DMS153 treated with DMSO at 0.1 percent for 48 hours (cell line): ENCODE measurements at regions not wholly inside any gene's neighbourhood (a gene's known extent, or its start where the extent isn't known, plus 50 kb on each side); places are given as distances from the start of the nearest gene placed in this dataset.
A peak's percentile ranks its signal among the peaks of the same experiment; 100 is the strongest.
"Not testable (repeated sequence)": the region's sequence is repeated elsewhere in the genome, so short reads cannot be mapped to it uniquely, and the experiment has no call there.

ENCODE experiments used
- DNase-seq: peaks from one replicate; lab custom pipeline; 2025; ENCODE audit not compliant: unreplicated experiment; lab: John Stamatoyannopoulos, UW

DNA sequence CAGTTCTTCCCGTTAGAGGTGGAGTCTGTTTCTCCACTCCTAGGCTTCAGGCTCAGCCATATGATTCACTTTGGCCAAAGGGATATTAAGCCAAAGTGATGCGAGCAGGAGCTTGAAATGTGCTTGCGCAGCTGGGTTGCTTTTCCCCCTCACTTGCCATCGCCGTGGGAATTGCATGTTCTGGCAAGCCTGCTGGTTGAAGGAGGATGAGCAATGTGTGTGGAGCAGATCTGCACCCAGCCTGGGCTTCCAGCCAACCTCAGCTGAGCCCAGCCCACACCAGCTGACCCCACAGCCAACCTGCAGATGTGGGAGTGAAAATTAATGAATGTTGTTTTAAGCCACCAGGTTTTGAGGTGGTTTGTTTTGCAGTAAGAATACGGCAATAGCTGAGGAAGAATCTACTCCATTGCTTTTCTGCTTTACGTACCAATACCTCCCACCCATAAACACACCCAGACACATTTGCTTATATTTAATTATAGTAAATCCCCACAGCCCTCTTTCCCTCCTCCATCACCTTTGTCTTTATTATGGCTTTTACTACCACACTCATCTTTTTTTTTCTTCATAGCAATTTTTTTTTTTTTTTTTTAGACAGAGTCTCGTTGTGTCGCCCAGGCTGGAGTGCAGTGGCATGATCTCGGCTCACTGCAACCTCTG lies 132.8 kb upstream of the FUNDC1 start:
- DNase-seq = peak; percentile 38

DNA sequence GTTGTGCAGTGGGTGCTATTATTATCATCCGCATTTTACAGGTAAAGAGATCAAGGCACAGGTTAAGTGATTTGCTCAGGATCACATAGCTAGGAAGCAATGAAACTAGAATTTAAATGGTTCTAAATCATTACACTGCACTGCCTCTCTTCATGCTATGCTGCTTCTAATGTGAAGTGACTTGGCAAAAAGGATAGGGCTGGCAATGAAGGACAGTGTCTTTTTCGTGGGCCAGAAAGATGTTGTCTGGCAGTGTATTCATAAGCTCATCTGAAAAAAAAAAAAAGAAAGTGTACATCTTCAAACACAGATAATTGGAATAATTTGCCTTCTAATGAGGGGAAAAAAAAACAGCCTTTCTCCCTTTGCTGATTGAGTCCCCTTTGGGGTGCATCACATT lies 132.2 kb upstream of the FUNDC1 start:
- DNase-seq = no peak

DNA sequence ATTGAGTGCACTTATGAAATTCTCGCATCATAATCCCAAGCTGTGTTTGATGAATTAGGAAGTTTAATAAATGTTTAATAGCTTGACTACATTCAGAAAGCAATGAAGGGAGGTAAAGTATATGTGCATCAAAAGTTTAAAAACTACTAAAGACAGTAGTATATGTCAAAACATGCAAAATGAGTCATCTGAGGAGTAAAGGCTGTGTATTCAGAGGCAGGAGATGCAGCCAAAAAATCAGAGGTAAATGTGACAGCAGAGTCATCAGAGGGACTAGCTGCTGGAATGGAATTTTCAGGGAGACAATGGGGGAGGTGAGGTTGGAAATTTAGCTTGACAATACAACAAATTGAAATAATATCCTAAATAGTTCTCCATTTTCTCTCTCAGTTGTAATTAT lies 127.0 kb upstream of the FUNDC1 start:
- no peak for DNase-seq

DNA sequence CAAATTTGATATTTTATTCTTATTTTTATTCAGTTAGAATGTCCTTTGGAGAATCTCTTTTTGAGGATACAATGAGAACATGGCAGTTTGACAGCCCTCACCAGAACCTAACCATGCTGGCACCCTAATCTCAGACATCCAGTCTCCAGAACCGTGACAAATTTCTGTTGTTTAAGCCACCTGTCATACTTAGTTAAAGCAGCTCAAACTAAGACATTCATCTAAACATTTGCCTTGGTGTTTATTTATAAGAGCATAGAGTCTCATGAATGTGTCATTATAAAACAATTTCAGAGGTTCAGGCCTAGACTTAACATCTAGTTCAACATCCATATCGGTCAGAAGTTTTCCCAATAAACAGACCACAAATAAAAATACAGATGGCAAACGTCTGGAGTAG lies 125.1 kb upstream of the FUNDC1 start:
- no peak for DNase-seq

DNA sequence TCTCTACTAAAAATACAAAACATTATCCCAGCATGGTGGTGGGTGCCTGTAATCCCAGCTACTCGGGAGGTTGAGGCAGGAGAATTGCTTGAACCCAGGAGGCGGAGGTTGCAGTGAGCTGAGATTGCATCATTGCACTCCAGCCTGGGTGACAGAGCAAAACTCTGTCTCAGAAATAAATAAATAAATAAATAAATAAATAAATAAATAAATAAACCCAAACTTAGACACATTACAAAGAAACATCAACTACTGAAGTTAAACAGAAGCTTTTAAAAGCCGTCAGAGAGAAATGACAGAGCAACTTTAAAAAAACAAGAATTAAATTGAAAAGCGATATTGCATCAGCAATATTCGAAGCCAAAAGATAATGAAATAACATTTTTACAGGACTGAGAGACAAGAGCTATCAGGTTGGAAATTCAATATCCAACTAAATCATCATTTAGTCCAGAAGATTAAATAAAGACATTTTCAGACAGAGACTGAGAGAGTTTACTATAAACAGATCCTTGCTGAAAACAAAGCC lies 115.1 kb upstream of the FUNDC1 start:
- not testable (repeated sequence) for DNase-seq

DNA sequence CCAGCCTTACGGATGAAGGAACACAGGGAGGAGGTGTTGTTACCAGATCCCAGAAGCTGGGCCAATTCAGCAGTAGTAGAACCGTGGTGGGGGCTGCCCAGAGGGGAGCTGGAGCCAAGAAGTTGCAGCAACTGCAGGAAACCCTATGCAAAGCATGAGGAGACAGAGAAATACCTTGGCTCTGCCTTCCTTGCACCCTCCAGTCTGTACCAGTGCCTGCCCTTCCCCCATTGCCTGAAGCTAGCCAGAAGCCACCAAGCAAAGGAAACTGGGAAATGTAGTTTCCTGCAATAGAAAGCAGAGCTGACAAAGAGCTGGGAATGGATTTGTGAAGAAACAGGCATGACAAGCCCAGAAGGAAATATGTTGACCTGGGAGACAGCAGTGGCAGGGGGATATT lies 108.7 kb upstream of the FUNDC1 start:
- no peak for DNase-seq

DNA sequence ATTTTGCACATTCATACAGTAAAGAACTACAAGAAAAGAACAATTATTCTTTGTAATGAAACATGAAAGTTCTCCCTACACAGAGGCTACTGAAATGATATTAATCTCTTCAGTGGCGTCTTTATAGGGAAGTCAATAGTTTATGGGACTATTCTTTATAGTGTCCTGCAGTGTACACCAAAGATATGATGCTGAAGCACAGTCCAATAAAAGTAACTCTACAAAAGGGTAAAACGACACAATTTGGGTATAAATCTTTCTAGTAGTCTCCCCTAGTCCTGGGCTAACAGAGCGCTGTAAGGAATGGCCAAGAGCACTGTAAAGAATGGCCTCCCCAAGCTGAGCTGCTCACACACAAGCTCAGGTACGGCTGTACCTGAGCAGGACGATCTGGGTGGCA lies 101.1 kb upstream of the FUNDC1 start:
- DNase-seq = no peak

DNA sequence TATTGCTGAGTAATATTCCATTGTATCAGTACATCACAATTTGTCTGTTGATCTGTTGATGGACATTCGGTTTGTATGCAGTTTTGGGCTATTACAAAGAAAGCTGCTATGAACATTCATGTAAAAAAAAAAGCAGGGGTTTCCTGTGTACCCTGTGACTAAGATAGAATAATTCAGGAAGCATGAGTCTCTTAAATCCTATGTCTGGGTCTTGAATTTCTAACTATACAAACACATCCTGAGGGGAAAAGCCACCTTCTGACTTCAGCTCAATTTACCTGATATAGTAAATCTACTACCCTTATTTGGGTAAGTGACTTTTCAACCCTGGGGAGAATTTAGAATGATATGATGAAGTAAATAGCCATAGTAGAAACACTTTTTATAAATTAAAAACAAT lies 94.6 kb upstream of the FUNDC1 start:
- DNase-seq = no peak

DNA sequence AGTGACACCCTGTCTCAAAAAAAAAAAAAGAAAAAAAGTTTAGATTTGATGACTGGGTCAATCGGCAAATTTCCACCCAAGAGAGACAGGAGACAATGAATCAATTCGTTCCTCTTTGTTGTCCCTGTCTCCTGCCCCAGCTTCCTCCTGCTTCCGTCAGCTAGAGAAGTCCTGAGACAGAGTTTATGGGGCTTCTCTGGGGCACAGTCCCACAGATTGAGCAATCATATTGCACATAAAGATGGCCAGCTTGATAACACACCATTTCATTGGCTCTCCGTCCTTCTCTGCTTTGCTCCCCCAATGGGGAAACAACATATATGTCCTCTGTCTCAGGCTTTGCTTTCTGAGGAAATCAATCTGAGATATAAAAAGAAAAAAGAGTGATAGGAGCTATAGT lies 78.4 kb upstream of the FUNDC1 start:
- DNase-seq = no peak

DNA sequence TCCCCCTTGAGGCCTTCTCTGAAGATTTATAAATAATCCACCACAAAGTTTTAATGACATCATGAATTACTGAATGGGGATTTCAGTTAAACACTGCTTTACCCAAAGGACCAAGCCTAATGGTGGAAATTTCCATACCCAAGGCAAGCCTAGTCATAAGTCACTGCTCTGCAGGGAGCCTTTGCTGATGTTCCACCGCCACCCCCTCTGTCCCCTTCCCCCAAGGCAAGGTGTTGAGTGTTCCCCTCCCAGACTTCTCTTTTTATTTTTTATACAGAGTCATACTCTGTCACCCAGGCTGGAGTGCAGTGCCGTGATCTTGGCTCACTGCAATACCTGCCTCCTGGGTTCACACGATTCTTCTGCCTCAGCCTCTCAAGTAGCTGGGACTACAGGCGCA lies 76.4 kb upstream of the FUNDC1 start:
- DNase-seq = no peak

DNA sequence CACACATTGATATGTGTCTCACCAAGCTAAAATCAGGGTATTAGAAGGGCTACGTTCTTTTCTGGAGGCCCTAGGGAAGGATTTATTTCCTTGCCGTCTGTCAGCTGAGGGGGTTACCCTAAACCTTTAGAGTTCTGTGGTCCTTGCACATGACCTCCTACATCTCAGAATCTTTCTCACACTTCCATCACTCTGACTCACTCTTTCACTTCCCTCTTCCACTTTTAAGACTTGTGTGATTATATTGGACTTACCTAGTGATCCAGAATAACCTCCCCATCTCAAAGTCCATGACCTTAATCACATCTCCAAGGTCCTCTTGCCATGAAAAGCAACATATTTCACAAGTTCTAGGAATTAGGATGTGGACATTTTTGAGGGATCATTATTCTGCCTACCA lies 53.6 kb upstream of the FUNDC1 start:
- no peak for DNase-seq
